Ishikawa (cell line): ENCODE measurements at regions not wholly inside any gene's neighbourhood (a gene's known extent, or its start where the extent isn't known, plus 50 kb on each side); places are given as distances from the start of the nearest gene placed in this dataset.

Experiments used
- CEBPB ChIP-seq: IDR thresholded peaks from 2 replicates; pipeline ENCODE4 v1.6.1; 2012
- CREB1 ChIP-seq: IDR thresholded peaks from 2 replicates; pipeline ENCODE4 v1.6.1; 2012; ENCODE audit warnings: low read depth
- EP300 ChIP-seq: IDR thresholded peaks from 2 replicates; pipeline ENCODE4 v1.6.1; 2012; ENCODE audit warnings: borderline replicate concordance
- FOXM1 ChIP-seq: IDR thresholded peaks from 2 replicates; pipeline ENCODE4 v1.6.1; 2012; ENCODE audit warnings: low read depth, borderline replicate concordance
- MAX ChIP-seq: IDR thresholded peaks from 2 replicates; pipeline ENCODE4 v1.6.1; 2012
- RAD21 ChIP-seq: IDR thresholded peaks from 2 replicates; pipeline ENCODE4 v1.6.1; 2012; ENCODE audit warnings: low read depth
- TAF1 ChIP-seq: IDR thresholded peaks from 2 replicates; pipeline ENCODE4 v1.6.1; 2012; ENCODE audit warnings: low read depth, mild to moderate bottlenecking
- YY1 ChIP-seq: IDR thresholded peaks from 2 replicates; pipeline ENCODE4 v1.6.1; 2012; ENCODE audit warnings: low read depth
- TF ChIP-seq, protein P1 (sequence below): IDR thresholded peaks from 2 replicates; pipeline ENCODE4 v1.6.1; 2012

GRCh38 chr10:28924717-28925116, 247.4 kb downstream of the BAMBI start:
- TF ChIP-seq CEBPB (no peak), EP300 (no peak), RAD21 (no peak), FOXM1 (no peak), CREB1 (no peak), YY1 (no peak), TAF1 (no peak), MAX (no peak)
- TF ChIP-seq, protein P1, sequence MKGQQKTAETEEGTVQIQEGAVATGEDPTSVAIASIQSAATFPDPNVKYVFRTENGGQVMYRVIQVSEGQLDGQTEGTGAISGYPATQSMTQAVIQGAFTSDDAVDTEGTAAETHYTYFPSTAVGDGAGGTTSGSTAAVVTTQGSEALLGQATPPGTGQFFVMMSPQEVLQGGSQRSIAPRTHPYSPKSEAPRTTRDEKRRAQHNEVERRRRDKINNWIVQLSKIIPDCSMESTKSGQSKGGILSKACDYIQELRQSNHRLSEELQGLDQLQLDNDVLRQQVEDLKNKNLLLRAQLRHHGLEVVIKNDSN: no peak
